ENCODE measurements at regions not wholly inside any gene's neighbourhood (a gene's known extent, or its start where the extent isn't known, plus 50 kb on each side); places are given as distances from the start of the nearest gene placed in this dataset.
A peak's percentile ranks its signal among the peaks of the same experiment; 100 is the strongest.

- no peak overlapping the region for H2AK5ac ChIP-seq (ENCODE audit: low read depth, low read length)
- no peak overlapping the region for H3K4ac ChIP-seq (replicated peaks; ENCODE audit: insufficient read length, low read depth, low read length)
- no peak overlapping the region; the same call in 1 of the 2 replicates for H2BK15ac ChIP-seq (ENCODE audit: low read length)
- WGBS, 2 experiments (ENCODE audit: extremely low coverage in 1 of 2, insufficient coverage in 1 of 2, insufficient read length in 1 of 2, insufficient replicate concordance in 2 of 2, low coverage in 1 of 2, low lambda C conversion rate in 2 of 2, missing lambda C conversion rate in 1 of 2) = 94% methylated on average over 5 of the region's 5 CpGs; no CpG with 5 or more reads in 1 of the 2 experiments
- peak overlapping the region; percentile 79; the same call in 1 of the 2 replicates for H2AFZ ChIP-seq (ENCODE audit: low read length)
- H3K4me1 ChIP-seq (replicated peaks in 1 of 4; ENCODE audit: control insufficient read depth in 3 of 4, insufficient read depth in 4 of 4, low read length in 3 of 4) = no peaks in the 10 kb centered on the region
- CTCF ChIA-PET (ENCODE audit: partially characterized antibody) = no interaction called here
- no peak for DNase-seq (ENCODE audit: low read depth in 1 of 2, low spot score in 2 of 2)
- no peak overlapping the region for H3K23ac ChIP-seq (ENCODE audit: insufficient read length)
- no peak overlapping the region for H3K56ac ChIP-seq (replicated peaks; ENCODE audit: insufficient read length, low read depth, low read length)
- POLR2A ChIA-PET (ENCODE audit: partially characterized antibody) = no interaction called here
- H3K18ac ChIP-seq (ENCODE audit: extremely low read depth, low read length) = no peak overlapping the region
- no peaks in the 10 kb centered on the region for H3K27me3 ChIP-seq (replicated peaks in 1 of 4; ENCODE audit: control insufficient read depth in 3 of 4, extremely low read depth in 1 of 4, insufficient read depth in 3 of 4, low read length in 3 of 4)
- H2BK12ac ChIP-seq (ENCODE audit: low read depth, low read length) = no peak overlapping the region
- H3K14ac ChIP-seq (ENCODE audit: insufficient read length) = no peak overlapping the region
- H3K79me1 ChIP-seq (ENCODE audit: low read depth, low read length) = no peaks in the 10 kb centered on the region
- H3K36me3 ChIP-seq (ENCODE audit: control insufficient read depth in 2 of 4, insufficient read depth in 4 of 4, low read length in 3 of 4) = no peaks in the 10 kb centered on the region
- H3K4me3 ChIP-seq (ENCODE audit: extremely low read depth in 1 of 4, insufficient read depth in 2 of 4, low read depth in 3 of 4, low read length in 4 of 4) = no peak overlapping the region
- no peaks in the 10 kb centered on the region for H3K23me2 ChIP-seq (ENCODE audit: low read depth, low read length)
- H2BK20ac ChIP-seq (ENCODE audit: low read length) = no peak overlapping the region
- no peaks in the 10 kb centered on the region for H3K9me3 ChIP-seq (ENCODE audit: insufficient read depth in 2 of 2, low read depth in 1 of 2, low read length in 1 of 2)
- H2BK120ac ChIP-seq (replicated peaks; ENCODE audit: low read depth, low read length) = no peak overlapping the region
- no peak overlapping the region for H3K9ac ChIP-seq (replicated peaks in 1 of 4; ENCODE audit: extremely low read depth in 1 of 4, low read depth in 3 of 4, low read length in 3 of 4)
- no peak overlapping the region for H3K27ac ChIP-seq (ENCODE audit: low read depth, low read length)
- H4K8ac ChIP-seq (ENCODE audit: extremely low read depth, insufficient read depth, low read length) = no peak overlapping the region
- H2BK5ac ChIP-seq (ENCODE audit: low read depth, low read length) = no peak overlapping the region
- no peaks in the 10 kb centered on the region for H4K20me1 ChIP-seq (replicated peaks in 1 of 2; ENCODE audit: control insufficient read depth in 1 of 2, insufficient read depth in 2 of 2, low read length in 2 of 2)
- H4K91ac ChIP-seq (replicated peaks; ENCODE audit: insufficient read length, low read length) = no peak overlapping the region
- H3K4me2 ChIP-seq (ENCODE audit: insufficient read depth in 1 of 2, low read depth in 2 of 2, low read length in 2 of 2) = no peak overlapping the region
- no peak for FAIRE-seq
- H4K5ac ChIP-seq (ENCODE audit: insufficient read length, low read depth, low read length) = no peak overlapping the region
- H3K79me2 ChIP-seq (ENCODE audit: control insufficient read depth in 1 of 2, insufficient read depth in 2 of 2, low read length in 2 of 2) = no peaks in the 10 kb centered on the region
- TF ChIP-seq SP4 (IDR thresholded peaks at IDR 0.05; ENCODE audit: low read length) = no peak
- no peak for TF ChIP-seq EGR1 (IDR thresholded peaks at IDR 0.05; ENCODE audit: borderline replicate concordance, low read depth, low read length)
- TF ChIP-seq JUND (IDR thresholded peaks at IDR 0.05; ENCODE audit: low read length) = no peak
- TF ChIP-seq SIX5 (IDR thresholded peaks at IDR 0.05; ENCODE audit: low read depth, low read length) = no peak
- no peak for TF ChIP-seq NRF1 (IDR thresholded peaks at IDR 0.05; ENCODE audit: low read depth, low read length)
- TF ChIP-seq MAX (IDR thresholded peaks at IDR 0.05) = no peak
- TF ChIP-seq CHD2 (IDR thresholded peaks at IDR 0.05; ENCODE audit: low read length) = no peak
These were observed 420.0 kb upstream of the EYS start for GRCh38 chr6:66127061-66127460.

Data from H1 (cell line).